ENCODE measurements at regions not wholly inside any gene's neighbourhood (a gene's known extent, or its start where the extent isn't known, plus 50 kb on each side); places are given as distances from the start of the nearest gene placed in this dataset.

DNA sequence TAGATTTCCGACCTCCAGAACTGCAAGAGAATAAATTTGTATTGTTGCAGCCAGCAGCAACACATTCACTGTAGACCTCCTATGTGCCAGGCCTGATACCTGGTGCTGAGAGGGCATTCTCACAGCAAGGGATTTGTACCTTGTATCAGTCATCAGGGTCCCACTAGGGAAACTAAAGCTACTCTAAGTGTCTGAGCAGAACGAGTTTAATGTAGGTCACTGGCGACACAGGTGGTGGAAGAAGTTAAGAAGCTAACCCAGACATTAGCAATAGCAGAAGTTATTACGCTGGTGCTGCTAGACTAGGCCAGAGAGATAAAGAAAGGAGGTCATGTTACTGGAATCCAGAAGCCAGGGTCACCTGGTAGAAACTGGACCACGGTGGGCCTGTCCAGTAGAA, 60.5 kb upstream of the BCL6 start:
- Histone ChIP-seq H3K4me3 (no peak overlapping the region), H3K36me3 (ENCODE audit: low read depth) (no peaks in the 10 kb centered on the region), H3K9me2 (ENCODE audit: insufficient read depth) (no peaks in the 10 kb centered on the region), H4K20me1 (ENCODE audit: insufficient read depth) (no peaks in the 10 kb centered on the region), H3K9me3 (ENCODE audit: insufficient read depth, low read depth) (no peaks in the 10 kb centered on the region; the same call in 1 of the 2 replicates), H3K4me2 (no peak overlapping the region), H3K79me2 (ENCODE audit: low read depth) (no peaks in the 10 kb centered on the region), H3K4me1 (replicated peaks; ENCODE audit: insufficient read depth) (peaks cover 43% of the 10 kb centered on the region), H3F3A (ENCODE audit: insufficient read depth, low read depth) (peaks cover 38% of the 10 kb centered on the region), H2AFZ (no peak overlapping the region), H3K27me3 (ENCODE audit: insufficient read depth, low read depth) (no peaks in the 10 kb centered on the region), H3K27ac (no peak overlapping the region)
- CTCF ChIA-PET: no interaction called here
- BruUV-seq (replicated peaks): no TSS peak
- TF ChIP-seq, protein P1, sequence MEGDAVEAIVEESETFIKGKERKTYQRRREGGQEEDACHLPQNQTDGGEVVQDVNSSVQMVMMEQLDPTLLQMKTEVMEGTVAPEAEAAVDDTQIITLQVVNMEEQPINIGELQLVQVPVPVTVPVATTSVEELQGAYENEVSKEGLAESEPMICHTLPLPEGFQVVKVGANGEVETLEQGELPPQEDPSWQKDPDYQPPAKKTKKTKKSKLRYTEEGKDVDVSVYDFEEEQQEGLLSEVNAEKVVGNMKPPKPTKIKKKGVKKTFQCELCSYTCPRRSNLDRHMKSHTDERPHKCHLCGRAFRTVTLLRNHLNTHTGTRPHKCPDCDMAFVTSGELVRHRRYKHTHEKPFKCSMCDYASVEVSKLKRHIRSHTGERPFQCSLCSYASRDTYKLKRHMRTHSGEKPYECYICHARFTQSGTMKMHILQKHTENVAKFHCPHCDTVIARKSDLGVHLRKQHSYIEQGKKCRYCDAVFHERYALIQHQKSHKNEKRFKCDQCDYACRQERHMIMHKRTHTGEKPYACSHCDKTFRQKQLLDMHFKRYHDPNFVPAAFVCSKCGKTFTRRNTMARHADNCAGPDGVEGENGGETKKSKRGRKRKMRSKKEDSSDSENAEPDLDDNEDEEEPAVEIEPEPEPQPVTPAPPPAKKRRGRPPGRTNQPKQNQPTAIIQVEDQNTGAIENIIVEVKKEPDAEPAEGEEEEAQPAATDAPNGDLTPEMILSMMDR (conservative IDR thresholded peaks at IDR 0.05): no peak
- no peak for TF ChIP-seq EZH2 (IDR thresholded peaks at IDR 0.05; ENCODE audit: low read depth)
- intact Hi-C loops (cut with micrococcal nuclease; ENCODE audit: unreplicated experiment): no loop called here
- no peak for DNase-seq
- POLR2A ChIA-PET (ENCODE audit: unreplicated experiment): no interaction called here

DNA sequence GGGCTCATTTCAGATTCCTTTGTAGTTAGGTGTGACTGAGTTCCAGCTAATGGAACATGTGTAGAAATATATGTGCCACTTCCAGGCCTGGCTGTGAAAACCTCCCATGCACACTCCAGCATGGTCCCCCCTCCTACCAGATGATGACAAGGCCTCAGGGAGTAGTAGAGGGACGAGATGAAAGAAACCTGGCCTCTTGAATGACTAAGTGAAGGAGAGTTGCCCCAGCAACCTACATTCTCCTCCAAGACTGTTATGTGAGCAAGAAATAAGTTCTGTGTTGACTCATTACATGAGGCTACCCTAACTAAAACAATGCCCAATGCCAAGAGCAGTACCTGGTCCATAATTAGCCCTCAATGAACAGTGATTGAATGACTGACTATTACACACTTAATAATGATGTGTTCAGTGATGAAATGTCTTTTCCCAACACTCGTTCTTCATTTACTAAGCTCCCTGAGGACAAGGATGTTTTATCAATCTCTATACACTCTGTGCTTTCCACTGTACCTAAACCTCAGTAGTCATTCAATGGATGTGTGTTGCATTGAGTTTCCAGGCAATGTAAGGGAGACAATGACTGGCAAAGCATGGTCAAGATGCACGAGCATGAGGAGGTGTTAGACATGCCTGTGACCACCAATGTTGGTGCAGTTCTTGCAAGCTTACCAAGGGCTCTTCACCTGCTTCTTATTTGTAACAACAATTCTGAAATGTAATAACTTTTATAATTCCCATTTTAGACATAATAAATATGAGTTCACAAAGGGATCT, 62.0 kb upstream of the BCL6 start:
- Histone ChIP-seq H2AFZ (no peak overlapping the region), H3K36me3 (ENCODE audit: low read depth) (no peaks in the 10 kb centered on the region), H3K27ac (peak overlapping the region; percentile 87), H3K4me3 (no peak overlapping the region), H3K4me2 (peak overlapping the region; percentile 81), H3K9me3 (ENCODE audit: insufficient read depth, low read depth) (no peaks in the 10 kb centered on the region; the same call in 1 of the 2 replicates), H4K20me1 (ENCODE audit: insufficient read depth) (no peaks in the 10 kb centered on the region), H3F3A (ENCODE audit: insufficient read depth, low read depth) (peaks cover 40% of the 10 kb centered on the region), H3K79me2 (ENCODE audit: low read depth) (no peaks in the 10 kb centered on the region), H3K4me1 (replicated peaks; ENCODE audit: insufficient read depth) (peaks cover 58% of the 10 kb centered on the region), H3K9me2 (ENCODE audit: insufficient read depth) (no peaks in the 10 kb centered on the region), H3K27me3 (ENCODE audit: insufficient read depth, low read depth) (no peaks in the 10 kb centered on the region)
- ChIA-PET CTCF (no interaction called here), POLR2A (ENCODE audit: unreplicated experiment) (interaction anchor here (0.7 kb wide), 1 partner anchor 82 kb away, joined by 4 read pairs; no protein-coding TSS in a partner anchor)
- peak in 1 of 2 experiments; percentile 71 for DNase-seq
- no peak for TF ChIP-seq EZH2 (IDR thresholded peaks at IDR 0.05; ENCODE audit: low read depth)
- TF ChIP-seq, protein P1 (conservative IDR thresholded peaks at IDR 0.05): no peak
- BruUV-seq (replicated peaks): no TSS peak
- intact Hi-C loops (cut with micrococcal nuclease; ENCODE audit: unreplicated experiment): no loop called here

DNA sequence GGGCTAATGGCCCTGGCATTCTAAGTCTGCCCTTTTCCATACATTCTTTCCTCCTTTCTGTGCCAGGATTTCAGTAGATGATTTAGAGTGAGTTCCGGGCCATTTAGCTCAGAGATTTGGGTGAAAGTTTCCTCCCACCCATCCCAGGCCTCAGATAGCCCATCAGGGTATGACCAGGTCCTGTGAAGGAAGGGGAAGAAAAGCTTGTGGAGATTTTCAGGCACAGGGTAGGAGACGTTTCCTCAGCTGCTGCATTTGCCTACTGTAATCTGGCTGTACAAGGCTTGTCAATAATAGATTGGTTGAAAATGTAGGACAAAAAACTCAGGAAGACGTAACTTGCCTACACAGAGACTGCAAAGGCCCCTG, 63.2 kb upstream of the BCL6 start:
- Histone ChIP-seq H3K27ac (peak overlapping the region; percentile 87), H3F3A (ENCODE audit: insufficient read depth, low read depth) (peaks cover 40% of the 10 kb centered on the region), H3K36me3 (ENCODE audit: low read depth) (no peaks in the 10 kb centered on the region), H2AFZ (peak overlapping the region; percentile 74), H3K4me2 (peak overlapping the region; percentile 81), H3K79me2 (ENCODE audit: low read depth) (no peaks in the 10 kb centered on the region), H3K4me1 (replicated peaks; ENCODE audit: insufficient read depth) (peaks cover 58% of the 10 kb centered on the region), H4K20me1 (ENCODE audit: insufficient read depth) (no peaks in the 10 kb centered on the region), H3K9me3 (ENCODE audit: insufficient read depth, low read depth) (no peaks in the 10 kb centered on the region; the same call in 1 of the 2 replicates), H3K27me3 (ENCODE audit: insufficient read depth, low read depth) (no peaks in the 10 kb centered on the region), H3K9me2 (ENCODE audit: insufficient read depth) (no peaks in the 10 kb centered on the region), H3K4me3 (peak overlapping the region; percentile 47)
- ChIA-PET CTCF (interaction anchor here (0.7 to 1.0 kb wide), 2 partner anchors 60 to 1464 kb away, joined by 3 read pairs; no protein-coding TSS in a partner anchor), POLR2A (ENCODE audit: unreplicated experiment) (no interaction called here)
- no peak for TF ChIP-seq EZH2 (IDR thresholded peaks at IDR 0.05; ENCODE audit: low read depth)
- TF ChIP-seq, protein P1 (conservative IDR thresholded peaks at IDR 0.05): no peak
- no peak for DNase-seq
- BruUV-seq (replicated peaks): no TSS peak
- intact Hi-C loops (cut with micrococcal nuclease; ENCODE audit: unreplicated experiment): loop anchor here (2.0 kb wide), 1 partner anchor 58 kb away; no protein-coding TSS in a partner anchor

Measured in PC-9 (cell line).